ENCODE measurements at regions not wholly inside any gene's neighbourhood (a gene's known extent, or its start where the extent isn't known, plus 50 kb on each side); places are given as distances from the start of the nearest gene placed in this dataset.

GRCh38 chr5:111676926-111677415, 80.0 kb downstream of the NREP start:
- H3K4me3 ChIP-seq (ENCODE audit: low read length) = no peak overlapping the region
- DNase-seq (ENCODE audit: low read depth, low spot score) = no peak

DNA sequence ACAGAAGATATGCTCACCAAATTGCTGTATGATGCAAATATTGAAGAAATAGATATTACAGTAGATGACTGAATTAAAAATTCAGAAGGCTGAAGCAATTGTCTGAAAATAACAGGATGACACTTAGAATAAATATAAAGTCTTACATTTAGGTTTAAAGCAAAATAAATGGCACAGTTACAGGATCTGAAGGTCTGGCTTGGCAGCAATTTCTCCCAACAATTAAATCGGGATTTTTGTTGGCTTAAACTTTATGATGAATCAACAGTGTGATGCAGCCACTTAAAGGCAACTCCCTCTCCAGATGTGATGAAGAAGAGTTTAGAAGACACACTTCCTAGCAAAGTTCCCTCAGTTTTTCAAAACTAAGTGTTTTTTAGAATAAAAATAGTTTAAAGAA, 80.5 kb downstream of the NREP start:
- no peak overlapping the region for H3K4me3 ChIP-seq (ENCODE audit: low read length)
- DNase-seq (ENCODE audit: low read depth, low spot score) = no peak

GRCh38 chr5:111675201-111675934, 81.6 kb downstream of the NREP start:
- DNase-seq (ENCODE audit: low read depth, low spot score) = no peak

GRCh38 chr5:111673891-111674626, 82.9 kb downstream of the NREP start:
- no peak for DNase-seq (ENCODE audit: low read depth, low spot score)
- no peak overlapping the region for H3K4me3 ChIP-seq (ENCODE audit: low read length)

More at GRCh38 chr5:111675201-111675934, 81.6 kb downstream of the NREP start:
- H3K4me3 ChIP-seq (ENCODE audit: low read length) = no peak overlapping the region

- DNase-seq (ENCODE audit: low read depth, low spot score) = no peak
- no peak overlapping the region for H3K4me3 ChIP-seq (ENCODE audit: low read length)
Observed at GRCh38 chr5:111672099-111672498, 84.9 kb downstream of the NREP start.

GRCh38 chr5:111670826-111671492, 86.0 kb downstream of the NREP start:
- H3K4me3 ChIP-seq (ENCODE audit: low read length) = no peak overlapping the region
- DNase-seq (ENCODE audit: low read depth, low spot score) = no peak

- no peak for DNase-seq (ENCODE audit: low read depth, low spot score)
- no peak overlapping the region for H3K4me3 ChIP-seq (ENCODE audit: low read length)
Observed at GRCh38 chr5:111668477-111669414, 88.2 kb downstream of the NREP start.

- no peak overlapping the region for H3K4me3 ChIP-seq (ENCODE audit: low read length)
Observed at GRCh38 chr5:111667128-111667736, 89.8 kb downstream of the NREP start.

DNA sequence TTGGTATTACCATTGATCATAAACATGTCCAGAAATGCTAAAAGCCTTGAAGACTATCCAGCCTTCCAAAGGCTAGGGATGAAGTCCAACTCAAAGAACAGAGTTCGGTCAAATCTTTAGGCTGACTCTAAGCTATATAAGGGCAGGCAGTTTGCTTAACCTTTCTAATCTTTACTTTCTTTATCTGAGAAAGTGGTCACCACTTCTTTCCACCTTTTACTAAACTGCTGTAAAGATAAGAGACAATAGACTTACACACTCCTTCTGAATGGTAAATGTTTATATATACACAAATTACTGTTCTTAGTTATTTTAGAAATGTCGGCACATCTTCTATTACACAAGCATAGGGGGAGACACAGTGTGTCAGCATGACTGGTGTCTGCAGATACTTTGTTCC, 100.4 kb downstream of the NREP start:
- H3K4me3 ChIP-seq (ENCODE audit: low read length) = no peak overlapping the region
- DNase-seq (ENCODE audit: low read depth, low spot score) = no peak

More at GRCh38 chr5:111667128-111667736, 89.8 kb downstream of the NREP start:
- DNase-seq (ENCODE audit: low read depth, low spot score) = no peak

DNA sequence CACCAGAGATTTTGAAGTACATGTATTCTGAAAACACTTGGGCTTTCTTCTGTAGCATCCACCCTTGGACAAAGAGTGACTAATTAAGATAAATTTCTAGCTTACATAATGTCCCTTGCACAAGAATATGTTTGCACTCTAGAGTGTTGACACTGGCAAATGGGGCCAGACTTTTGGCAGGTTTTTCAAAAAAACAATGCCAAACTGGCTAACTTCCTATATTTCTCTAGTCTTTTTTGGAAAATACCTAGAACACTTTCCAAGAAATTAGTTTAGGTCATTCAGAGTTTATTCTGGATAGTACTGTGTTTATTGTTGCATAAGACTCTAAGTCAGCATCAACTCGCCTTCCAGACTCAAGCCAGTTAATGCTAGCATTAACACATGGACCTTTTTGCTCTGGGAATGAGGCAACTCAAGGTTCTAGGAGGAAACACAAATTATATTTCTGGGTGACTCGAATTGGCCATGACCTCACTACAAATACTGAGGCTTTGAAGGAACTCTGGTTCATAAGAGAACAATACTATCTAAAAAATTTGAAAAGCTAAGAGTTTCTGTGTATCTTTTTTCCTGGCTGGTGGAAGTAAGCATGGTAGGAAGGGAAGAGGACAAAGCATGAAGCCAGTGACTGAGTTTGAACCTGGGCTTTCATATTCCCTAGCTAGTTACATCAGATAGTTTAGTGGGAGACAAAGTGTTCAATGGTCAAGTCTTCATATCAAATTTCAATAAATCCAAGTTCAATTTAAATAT, 101.6 kb downstream of the NREP start:
- no peak overlapping the region for H3K4me3 ChIP-seq (ENCODE audit: low read length)
- no peak for DNase-seq (ENCODE audit: low read depth, low spot score)

DNA sequence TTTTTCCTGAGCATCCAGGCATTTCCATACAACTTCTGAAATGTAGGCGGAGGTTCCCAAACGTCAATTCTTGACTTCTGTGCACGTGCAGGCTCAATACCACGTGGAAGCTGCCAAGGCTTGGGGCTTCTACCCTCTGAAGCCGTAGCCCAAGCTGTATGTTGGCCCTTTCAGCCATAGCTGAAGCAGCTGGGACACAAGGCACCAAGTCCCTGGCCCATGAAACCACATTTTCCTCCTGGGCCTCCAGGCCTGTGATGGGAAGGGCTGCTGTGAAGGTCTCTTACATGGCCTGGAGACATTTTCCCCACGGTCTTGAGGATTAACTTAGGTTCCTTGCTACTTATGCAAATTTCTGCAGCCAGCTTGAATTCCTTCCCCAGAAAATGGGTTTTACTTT, 103.6 kb downstream of the NREP start:
- DNase-seq (ENCODE audit: low read depth, low spot score) = no peak

DNA sequence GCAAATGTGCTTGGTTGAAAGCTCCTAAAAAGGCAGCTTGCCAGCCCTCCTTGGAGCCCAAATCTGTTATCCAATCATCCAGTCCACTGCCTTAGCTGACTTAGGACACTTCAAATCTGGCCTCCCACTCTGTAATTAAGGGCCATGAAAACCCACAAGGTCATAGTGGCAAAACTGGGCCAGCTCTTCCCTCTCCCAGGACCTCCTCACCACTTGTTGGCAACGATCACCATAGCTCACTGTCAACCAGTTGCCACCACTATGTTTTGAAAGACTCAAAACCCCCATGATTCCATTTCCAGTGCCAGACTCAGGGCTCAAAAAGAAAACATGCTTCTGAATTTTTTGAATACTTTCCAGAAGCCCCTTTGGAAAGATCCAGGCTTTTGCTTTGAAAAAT, 107.5 kb downstream of the NREP start:
- DNase-seq (ENCODE audit: low read depth, low spot score) = no peak
- H3K4me3 ChIP-seq (ENCODE audit: low read length) = no peak overlapping the region

More for the DNA sequence above, 103.6 kb downstream of the NREP start:
- H3K4me3 ChIP-seq (ENCODE audit: low read length) = no peak overlapping the region

- DNase-seq (ENCODE audit: low read depth, low spot score) = no peak
Observed at GRCh38 chr5:111645303-111645838, 111.6 kb downstream of the NREP start.

DNA sequence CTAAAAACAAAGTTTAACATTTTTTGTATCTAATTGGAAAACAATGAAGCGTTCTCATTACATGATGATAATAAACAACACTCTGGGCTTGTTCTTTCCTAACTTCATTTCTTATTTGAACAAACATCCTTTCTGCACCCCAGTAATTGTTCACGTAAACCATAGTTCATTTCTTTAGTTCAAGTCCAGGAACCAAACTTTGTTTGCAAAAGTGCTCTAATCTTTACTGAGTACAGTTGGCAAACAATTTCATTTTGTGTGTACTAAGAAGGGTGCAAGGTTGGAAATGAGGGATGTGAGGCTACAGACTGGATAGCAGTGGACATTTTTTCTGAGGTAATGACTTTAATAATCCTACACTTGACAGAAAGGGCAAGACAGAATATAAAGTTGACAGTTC, 113.5 kb downstream of the NREP start:
- DNase-seq (ENCODE audit: low read depth, low spot score) = no peak

More at GRCh38 chr5:111645303-111645838, 111.6 kb downstream of the NREP start:
- no peak overlapping the region for H3K4me3 ChIP-seq (ENCODE audit: low read length)

DNA sequence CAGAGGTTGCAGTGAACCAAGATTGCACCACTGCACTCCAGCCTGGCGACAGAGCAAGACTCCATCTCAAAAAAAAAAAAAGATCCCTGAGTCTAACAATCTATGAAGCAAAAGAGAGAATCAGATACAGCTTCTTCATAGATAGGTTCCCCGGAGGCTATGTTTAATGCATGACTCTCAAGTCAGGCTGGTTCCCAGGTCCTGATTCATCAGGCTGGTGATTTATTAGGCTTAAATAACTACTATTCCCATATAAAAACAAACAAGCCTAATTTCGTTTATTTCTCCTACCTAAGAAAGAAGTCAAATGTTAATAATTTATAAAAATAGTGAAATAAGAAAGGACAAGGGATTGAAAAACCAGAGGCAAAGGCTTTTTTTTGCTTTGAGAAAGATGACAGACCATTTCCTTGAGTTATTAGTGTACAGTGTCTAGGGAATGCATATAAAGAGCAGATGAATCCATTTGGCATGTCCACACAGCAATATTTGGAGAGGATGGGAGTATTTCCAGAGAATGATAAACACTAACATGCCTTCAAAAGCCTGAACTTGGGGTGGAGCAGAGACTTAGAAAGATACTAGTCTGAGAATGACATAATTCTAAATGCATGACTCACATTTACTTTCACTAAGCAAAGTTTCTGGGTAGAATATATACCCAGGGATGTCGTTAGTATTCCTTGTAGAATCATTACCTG, 115.3 kb downstream of the NREP start:
- no peak for DNase-seq (ENCODE audit: low read depth, low spot score)

More for the DNA sequence above, 113.5 kb downstream of the NREP start:
- H3K4me3 ChIP-seq (ENCODE audit: low read length) = no peak overlapping the region

GRCh38 chr5:111639912-111640311, 117.1 kb downstream of the NREP start:
- no peak for DNase-seq (ENCODE audit: low read depth, low spot score)
- no peak overlapping the region for H3K4me3 ChIP-seq (ENCODE audit: low read length)

More for the DNA sequence above, 115.3 kb downstream of the NREP start:
- no peak overlapping the region for H3K4me3 ChIP-seq (ENCODE audit: low read length)

- DNase-seq (ENCODE audit: low read depth, low spot score) = no peak
- no peak overlapping the region for H3K4me3 ChIP-seq (ENCODE audit: low read length)
Observed at GRCh38 chr5:111636736-111637135, 120.3 kb downstream of the NREP start.
